HEK293 (cell line): ENCODE measurements at regions not wholly inside any gene's neighbourhood (a gene's known extent, or its start where the extent isn't known, plus 50 kb on each side); places are given as distances from the start of the nearest gene placed in this dataset.

Experiments
- CTCF ChIA-PET: fragments of 350-600 bp; formaldehyde crosslinking; extraction: SDS; loops from one replicate; lab custom pipeline; 2021; ENCODE audit warnings: antibody characterized with exemption; lab: Yijun Ruan, JAX
- POLR2A ChIA-PET: fragments of 300-600 bp; formaldehyde crosslinking; extraction: SDS; loops from one replicate; lab custom pipeline; 2020; ENCODE audit warnings: antibody characterized with exemption, inconsistent platforms; lab: Yijun Ruan, JAX
- H3K27ac ChIP-seq: fragments of 200-500 bp; sonication (Bioruptor generic); 2 replicates; pipeline ENCODE4 v1.5.1; 2014; ENCODE audit warnings: low read depth, low read length, control low read depth, inconsistent platforms; ENCODE audit errors: extremely low read depth
- H3K36me3 ChIP-seq, 2 experiments: fragments of 200-500 bp in 1 of 2; sonication (Bioruptor generic) in 1 of 2; 1 replicate in 1 of 2; 2 replicates in 1 of 2; pipeline ENCODE4 v1.5.1; 2014 to 2017; ENCODE audit warnings: inconsistent platforms in 2 of 2, low read length in 2 of 2; ENCODE audit not compliant: control insufficient read depth in 2 of 2, insufficient read depth in 1 of 2
- H3K4me1 ChIP-seq: fragments of 200-500 bp; sonication (Bioruptor generic); 2 replicates; pipeline ENCODE4 v1.5.1; 2014; ENCODE audit warnings: mild to moderate bottlenecking, low read length, inconsistent platforms; ENCODE audit not compliant: control insufficient read depth, insufficient read depth
- H3K4me3 ChIP-seq: 2 replicates; pipeline ENCODE4 v1.5.1; 2011; ENCODE audit warnings: low read depth, mild to moderate bottlenecking, control low read depth, low read length, moderate library complexity
- H3K9me3 ChIP-seq: fragments of 200-500 bp; sonication (Bioruptor generic); 2 replicates; pipeline ENCODE4 v1.5.1; 2014; ENCODE audit warnings: low read depth, low read length, inconsistent platforms; ENCODE audit not compliant: control insufficient read depth, insufficient read depth
- ELK4 ChIP-seq: IDR thresholded peaks from 2 replicates; pipeline ENCODE4 v1.6.1; 2011; ENCODE audit warnings: mild to moderate bottlenecking, low read depth, low read length, borderline replicate concordance
- HOXC10 ChIP-seq: sonication (generic); formaldehyde crosslinking; IDR thresholded peaks from 2 replicates; pipeline ENCODE4 v1.8.1; 2023; ENCODE audit warnings: mild to moderate bottlenecking, missing genetic modification reagents
- OSR2 ChIP-seq: fragments of 450-650 bp; formaldehyde crosslinking; IDR thresholded peaks from 2 replicates; pipeline ENCODE4 v1.5.1; 2016; ENCODE audit warnings: missing biosample characterization, missing genetic modification characterization
- ZFP69B ChIP-seq: fragments of 450-650 bp; formaldehyde crosslinking; IDR thresholded peaks from 2 replicates; pipeline ENCODE4 v1.5.1; 2016; ENCODE audit warnings: missing biosample characterization, missing genetic modification characterization
- ZNF214 ChIP-seq: fragments of 450-650 bp; formaldehyde crosslinking; IDR thresholded peaks from 2 replicates; pipeline ENCODE4 v1.5.1; 2017; ENCODE audit warnings: missing biosample characterization, mild to moderate bottlenecking, missing genetic modification characterization, borderline replicate concordance
- ZNF221 ChIP-seq: fragments of 450-650 bp; formaldehyde crosslinking; IDR thresholded peaks from 2 replicates; pipeline ENCODE4 v1.5.1; 2017; ENCODE audit warnings: missing biosample characterization, missing genetic modification characterization, borderline replicate concordance
- ZNF341 ChIP-seq: fragments of 450-650 bp; formaldehyde crosslinking; IDR thresholded peaks from 2 replicates; pipeline ENCODE4; 2016; ENCODE audit warnings: low read depth, missing biosample characterization, missing genetic modification characterization
- ZNF549 ChIP-seq: fragments of 450-650 bp; IDR thresholded peaks from 2 replicates; pipeline ENCODE4 v1.5.1; 2018; ENCODE audit warnings: missing biosample characterization, missing genetic modification characterization, mild to moderate bottlenecking, inconsistent platforms, moderate library complexity
- ZNF664 ChIP-seq: fragments of 450-650 bp; formaldehyde crosslinking; IDR thresholded peaks from 2 replicates; pipeline ENCODE4 v1.5.1; 2016; ENCODE audit warnings: missing biosample characterization, missing genetic modification characterization
- ZNF701 ChIP-seq: fragments of 450-650 bp; formaldehyde crosslinking; IDR thresholded peaks from 2 replicates; pipeline ENCODE4 v1.5.1; 2016; ENCODE audit warnings: missing biosample characterization, missing genetic modification characterization
- ZNF747 ChIP-seq: fragments of 450-650 bp; formaldehyde crosslinking; IDR thresholded peaks from 2 replicates; pipeline ENCODE4 v1.5.1; 2016; ENCODE audit warnings: missing biosample characterization, missing genetic modification characterization
- ZNF777 ChIP-seq: fragments of 450-650 bp; formaldehyde crosslinking; IDR thresholded peaks from 2 replicates; pipeline ENCODE4 v1.5.1; 2017; ENCODE audit warnings: missing biosample characterization, missing genetic modification characterization, borderline replicate concordance
- TF ChIP-seq, protein P1 (sequence below): fragments of 450-650 bp; formaldehyde crosslinking; IDR thresholded peaks from 2 replicates; pipeline ENCODE4 v1.5.1; 2016; ENCODE audit warnings: missing biosample characterization, missing genetic modification characterization
- TF ChIP-seq, protein P2 (sequence below): fragments of 450-650 bp; formaldehyde crosslinking; IDR thresholded peaks from 2 replicates; pipeline ENCODE4 v1.5.1; 2016; ENCODE audit warnings: missing biosample characterization, missing genetic modification characterization
- TF ChIP-seq, protein P3 (sequence below): fragments of 450-650 bp; formaldehyde crosslinking; IDR thresholded peaks from 2 replicates; pipeline ENCODE4 v1.5.1; 2016; ENCODE audit warnings: missing biosample characterization, missing genetic modification characterization

DNA sequence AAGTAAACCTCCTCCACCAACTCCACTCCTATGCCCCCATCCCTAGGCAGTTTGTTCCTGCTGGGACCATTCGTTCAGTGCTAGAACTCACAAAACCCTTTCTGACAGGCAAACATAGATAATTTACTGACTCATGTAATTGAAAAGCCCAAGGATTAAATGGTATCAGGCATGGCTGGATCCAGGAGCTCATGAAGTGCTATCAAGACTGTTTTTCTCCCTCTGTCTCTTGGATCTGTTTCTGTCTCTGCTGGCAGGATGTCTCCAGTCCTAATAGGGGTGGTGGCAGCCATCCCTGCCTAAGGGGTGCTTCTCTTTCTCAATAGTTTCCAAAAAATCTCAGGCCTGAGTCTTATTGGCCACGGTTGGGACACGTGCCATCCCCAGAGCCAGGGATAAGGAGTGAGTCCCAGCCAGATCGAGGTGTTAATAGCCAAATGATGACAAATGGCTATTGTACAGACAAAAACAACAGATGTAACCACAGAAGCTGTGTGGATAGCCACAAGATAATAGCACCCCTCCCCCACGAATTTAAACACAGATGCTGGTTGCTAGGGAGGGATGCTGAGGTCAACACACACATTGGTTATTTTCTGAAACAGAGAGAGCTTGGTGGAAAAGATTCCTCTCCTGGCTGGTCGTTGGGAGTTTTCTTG, 168.6 kb downstream of the SHQ1 start:
- ChIA-PET CTCF (interaction anchor here (1.2 kb wide), 1 partner anchor 14 kb away, joined by 6 read pairs; no protein-coding TSS in a partner anchor), POLR2A (no interaction called here)

DNA sequence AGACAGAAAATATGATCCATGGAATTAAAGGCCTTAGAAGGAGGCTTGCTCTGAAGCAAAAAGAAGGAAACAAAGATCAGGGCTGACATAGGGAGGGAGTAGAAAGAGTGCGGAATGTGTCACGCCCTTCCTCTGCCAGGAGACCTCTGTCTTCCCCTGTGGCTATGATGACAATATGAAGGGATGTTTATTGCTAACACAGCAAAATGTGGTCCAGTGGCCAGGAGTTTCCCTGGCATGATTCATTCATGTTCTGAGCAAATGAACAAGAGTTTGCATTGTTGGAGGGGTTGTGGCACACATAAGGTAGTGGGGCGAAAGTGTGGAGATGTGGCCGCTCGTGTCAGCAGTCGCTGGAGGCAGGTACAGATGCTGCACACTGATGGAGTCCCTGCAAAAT, 169.4 kb downstream of the SHQ1 start:
- CTCF ChIA-PET = interaction anchor here (1.2 kb wide), 1 partner anchor 13 kb away, joined by 6 read pairs; no protein-coding TSS in a partner anchor
- Histone ChIP-seq H3K4me3 (no peak overlapping the region), H3K4me1 (no peaks in the 10 kb centered on the region), H3K27ac (no peak overlapping the region), H3K36me3 (no peaks in the 10 kb centered on the region), H3K9me3 (no peaks in the 10 kb centered on the region)
- TF ChIP-seq ZNF747 (tag by site-specific recombination) (no peak), ZNF549 (tag by site-specific recombination) (no peak), HOXC10 (CRISPR knock-in tag) (no peak), ZNF701 (tag by site-specific recombination) (no peak), ZFP69B (tag by site-specific recombination) (no peak), ZNF777 (tag by site-specific recombination) (no peak), ZNF341 (tag by site-specific recombination) (no peak), ZNF664 (tag by site-specific recombination) (no peak), ELK4 (no peak), ZNF214 (tag by site-specific recombination) (no peak)
- TF ChIP-seq, protein P1, sequence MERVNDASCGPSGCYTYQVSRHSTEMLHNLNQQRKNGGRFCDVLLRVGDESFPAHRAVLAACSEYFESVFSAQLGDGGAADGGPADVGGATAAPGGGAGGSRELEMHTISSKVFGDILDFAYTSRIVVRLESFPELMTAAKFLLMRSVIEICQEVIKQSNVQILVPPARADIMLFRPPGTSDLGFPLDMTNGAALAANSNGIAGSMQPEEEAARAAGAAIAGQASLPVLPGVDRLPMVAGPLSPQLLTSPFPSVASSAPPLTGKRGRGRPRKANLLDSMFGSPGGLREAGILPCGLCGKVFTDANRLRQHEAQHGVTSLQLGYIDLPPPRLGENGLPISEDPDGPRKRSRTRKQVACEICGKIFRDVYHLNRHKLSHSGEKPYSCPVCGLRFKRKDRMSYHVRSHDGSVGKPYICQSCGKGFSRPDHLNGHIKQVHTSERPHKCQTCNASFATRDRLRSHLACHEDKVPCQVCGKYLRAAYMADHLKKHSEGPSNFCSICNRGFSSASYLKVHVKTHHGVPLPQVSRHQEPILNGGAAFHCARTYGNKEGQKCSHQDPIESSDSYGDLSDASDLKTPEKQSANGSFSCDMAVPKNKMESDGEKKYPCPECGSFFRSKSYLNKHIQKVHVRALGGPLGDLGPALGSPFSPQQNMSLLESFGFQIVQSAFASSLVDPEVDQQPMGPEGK (tag by site-specific recombination) = no peak
- TF ChIP-seq, protein P2, sequence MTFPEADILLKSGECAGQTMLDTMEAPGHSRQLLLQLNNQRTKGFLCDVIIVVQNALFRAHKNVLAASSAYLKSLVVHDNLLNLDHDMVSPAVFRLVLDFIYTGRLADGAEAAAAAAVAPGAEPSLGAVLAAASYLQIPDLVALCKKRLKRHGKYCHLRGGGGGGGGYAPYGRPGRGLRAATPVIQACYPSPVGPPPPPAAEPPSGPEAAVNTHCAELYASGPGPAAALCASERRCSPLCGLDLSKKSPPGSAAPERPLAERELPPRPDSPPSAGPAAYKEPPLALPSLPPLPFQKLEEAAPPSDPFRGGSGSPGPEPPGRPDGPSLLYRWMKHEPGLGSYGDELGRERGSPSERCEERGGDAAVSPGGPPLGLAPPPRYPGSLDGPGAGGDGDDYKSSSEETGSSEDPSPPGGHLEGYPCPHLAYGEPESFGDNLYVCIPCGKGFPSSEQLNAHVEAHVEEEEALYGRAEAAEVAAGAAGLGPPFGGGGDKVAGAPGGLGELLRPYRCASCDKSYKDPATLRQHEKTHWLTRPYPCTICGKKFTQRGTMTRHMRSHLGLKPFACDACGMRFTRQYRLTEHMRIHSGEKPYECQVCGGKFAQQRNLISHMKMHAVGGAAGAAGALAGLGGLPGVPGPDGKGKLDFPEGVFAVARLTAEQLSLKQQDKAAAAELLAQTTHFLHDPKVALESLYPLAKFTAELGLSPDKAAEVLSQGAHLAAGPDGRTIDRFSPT (tag by site-specific recombination) = no peak
- TF ChIP-seq, protein P3, sequence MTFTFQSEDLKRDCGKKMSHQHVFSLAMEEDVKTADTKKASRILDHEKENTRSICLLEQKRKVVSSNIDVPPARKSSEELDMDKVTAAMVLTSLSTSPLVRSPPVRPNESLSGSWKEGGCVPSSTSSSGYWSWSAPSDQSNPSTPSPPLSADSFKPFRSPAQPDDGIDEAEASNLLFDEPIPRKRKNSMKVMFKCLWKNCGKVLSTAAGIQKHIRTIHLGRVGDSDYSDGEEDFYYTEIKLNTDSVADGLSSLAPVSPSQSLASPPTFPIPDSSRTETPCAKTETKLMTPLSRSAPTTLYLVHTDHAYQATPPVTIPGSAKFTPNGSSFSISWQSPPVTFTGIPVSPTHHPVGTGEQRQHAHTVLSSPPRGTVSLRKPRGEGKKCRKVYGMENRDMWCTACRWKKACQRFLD (tag by site-specific recombination) = no peak
- POLR2A ChIA-PET = no interaction called here

More for the DNA sequence above, 168.6 kb downstream of the SHQ1 start:
- H3K36me3 ChIP-seq = no peaks in the 10 kb centered on the region
- H3K4me1 ChIP-seq = no peaks in the 10 kb centered on the region
- H3K9me3 ChIP-seq = no peaks in the 10 kb centered on the region
- H3K4me3 ChIP-seq = no peak overlapping the region
- H3K27ac ChIP-seq = no peak overlapping the region
- peak; percentile 25; the same call in 1 of the 2 replicates for TF ChIP-seq OSR2 (tag by site-specific recombination)
- TF ChIP-seq ZNF221 (tag by site-specific recombination) = no peak
